C4-2B (cell line): ENCODE measurements at regions not wholly inside any gene's neighbourhood (a gene's known extent, or its start where the extent isn't known, plus 50 kb on each side); places are given as distances from the start of the nearest gene placed in this dataset.

ENCODE experiments used
- CTCF ChIP-seq: fragments of 450-650 bp; conservative IDR thresholded peaks from 2 replicates; pipeline ENCODE4 v1.5.1; 2017; ENCODE audit warnings: mild to moderate bottlenecking
- ZFX ChIP-seq: fragments of 450-650 bp; IDR thresholded peaks from 2 replicates; pipeline ENCODE4 v1.6.1; 2017

- TF ChIP-seq CTCF (no peak), ZFX (no peak)
Observed at GRCh38 chr4:145352438-145353145, 129.1 kb upstream of the SMAD1 start.
